ENCODE measurements at regions not wholly inside any gene's neighbourhood (a gene's known extent, or its start where the extent isn't known, plus 50 kb on each side); places are given as distances from the start of the nearest gene placed in this dataset.
"Not testable (repeated sequence)": the region's sequence is repeated elsewhere in the genome, so short reads cannot be mapped to it uniquely, and the experiment has no call there.

DNA sequence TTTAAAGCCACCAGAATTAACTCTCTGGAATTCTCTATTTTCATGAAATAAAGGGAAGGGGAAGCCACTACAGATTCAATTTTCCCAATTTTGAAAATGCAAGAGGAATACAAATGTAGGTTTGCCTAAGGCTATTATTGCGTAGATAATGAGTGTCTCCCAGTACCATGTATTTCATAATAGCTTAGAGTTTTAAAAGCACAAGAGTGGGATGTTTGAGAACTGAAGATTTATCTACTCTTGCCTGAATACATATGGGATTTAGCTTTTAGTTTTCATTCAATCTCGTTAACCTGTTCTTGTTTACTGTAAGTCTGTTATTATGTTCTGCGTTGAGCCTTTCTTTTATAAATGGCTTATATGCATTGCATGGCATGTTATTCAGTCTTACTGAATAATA, 795.1 kb downstream of the BRINP3 start:
- DNase-seq (ENCODE audit: low read depth in 4 of 4, low spot score in 2 of 4), result no peak

DNA sequence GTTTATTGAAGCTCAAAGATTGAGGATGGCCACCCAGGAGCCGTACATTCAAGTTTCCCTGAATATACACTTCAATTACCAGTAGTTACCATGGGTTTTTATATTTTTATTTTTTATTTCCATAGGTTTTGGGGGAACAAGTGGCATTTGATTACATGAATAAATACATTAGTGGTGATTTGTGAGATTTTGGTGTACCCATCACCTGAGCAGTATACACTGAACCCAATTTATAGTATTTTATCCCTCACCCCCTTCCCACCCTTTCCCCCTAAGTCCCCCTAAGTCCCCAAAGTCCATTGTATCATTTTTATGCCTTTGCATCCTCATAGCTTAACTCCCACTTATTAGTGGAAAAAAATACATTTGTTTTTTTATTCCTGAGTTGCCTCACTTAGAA, 791.4 kb downstream of the BRINP3 start:
- DNase-seq (ENCODE audit: low read depth in 4 of 4, low spot score in 2 of 4), result no peak

DNA sequence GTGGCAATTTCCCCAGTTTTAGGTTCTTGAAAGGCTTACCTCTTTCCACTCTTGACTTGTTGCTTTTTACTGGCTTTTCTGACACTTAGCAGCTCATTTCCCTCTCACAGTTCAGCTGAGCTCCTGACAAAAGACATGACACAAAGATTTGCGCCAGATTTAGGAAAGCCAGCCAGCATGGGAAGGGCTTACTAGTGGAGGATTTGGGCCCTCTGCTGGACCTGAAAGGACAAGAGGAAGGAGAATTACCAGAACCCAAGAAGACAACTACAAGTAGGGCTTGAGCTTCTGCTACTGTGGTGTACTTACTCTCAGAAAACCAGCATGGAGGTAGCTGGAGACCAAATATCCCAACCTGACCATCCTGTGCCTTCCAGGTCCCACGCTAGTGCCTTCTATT, 784.5 kb downstream of the BRINP3 start:
- no peak for DNase-seq (ENCODE audit: low read depth in 4 of 4, low spot score in 2 of 4)

DNA sequence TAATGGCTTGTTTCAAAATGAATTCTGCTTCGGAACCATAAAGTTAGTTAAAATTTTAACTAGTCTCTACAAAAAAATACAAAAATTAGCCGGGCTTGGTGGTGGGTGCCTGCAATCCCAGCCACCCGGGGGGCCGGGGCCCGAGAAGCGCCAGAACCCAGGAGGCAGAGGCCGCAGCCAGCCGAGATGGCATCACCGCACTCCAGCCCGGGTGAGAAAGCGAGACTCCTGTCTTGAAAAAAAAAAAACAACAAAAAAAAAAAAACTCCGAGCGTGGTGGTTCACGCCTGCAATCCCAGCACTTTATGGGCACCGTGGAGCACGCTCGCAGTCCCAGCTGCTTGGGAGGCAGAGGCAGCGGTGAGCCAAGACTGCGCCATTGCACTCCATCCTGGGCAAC, 781.4 kb downstream of the BRINP3 start:
- no peak for DNase-seq (ENCODE audit: low read depth in 4 of 4, low spot score in 2 of 4)

DNA sequence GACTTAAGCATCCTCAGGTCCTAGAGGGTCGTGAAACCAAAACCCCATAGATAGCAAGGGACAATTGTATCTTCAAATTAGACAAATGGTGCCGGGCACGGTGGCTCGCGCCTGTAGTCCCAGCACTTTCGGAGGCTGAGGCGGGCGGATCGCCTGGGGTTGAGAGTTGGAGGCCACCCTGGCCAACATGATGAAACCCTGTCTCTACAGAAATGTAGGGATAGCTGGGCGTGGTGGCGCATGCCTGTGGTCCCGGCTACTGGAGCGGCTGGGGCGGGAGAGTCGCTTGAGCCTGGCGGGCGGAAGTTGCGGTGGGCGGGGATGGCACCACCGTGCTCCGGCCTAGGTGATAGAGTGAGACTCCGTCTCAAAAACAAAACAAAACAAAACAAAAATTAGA, 780.6 kb downstream of the BRINP3 start:
- no peak for DNase-seq (ENCODE audit: low read depth in 4 of 4, low spot score in 2 of 4)

DNA sequence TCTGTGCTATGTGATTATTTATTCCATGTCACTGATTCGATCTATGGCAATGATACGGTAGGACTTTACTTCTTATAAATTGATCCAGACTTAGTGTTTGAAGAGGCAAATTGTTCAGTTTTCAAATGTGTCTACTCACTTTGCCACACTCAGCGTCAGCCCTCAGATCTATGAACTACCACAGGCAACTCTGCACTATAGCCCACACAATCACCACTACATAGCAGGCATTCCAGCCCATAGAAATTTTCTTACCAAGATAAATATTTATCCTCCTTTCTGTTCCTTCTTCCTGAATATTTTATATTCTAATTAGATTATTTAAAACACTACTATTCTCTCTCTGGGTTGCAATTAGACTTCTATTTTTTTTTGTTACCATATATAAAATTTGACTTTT, 776.1 kb downstream of the BRINP3 start:
- no peak for DNase-seq (ENCODE audit: low read depth in 4 of 4, low spot score in 2 of 4)

DNA sequence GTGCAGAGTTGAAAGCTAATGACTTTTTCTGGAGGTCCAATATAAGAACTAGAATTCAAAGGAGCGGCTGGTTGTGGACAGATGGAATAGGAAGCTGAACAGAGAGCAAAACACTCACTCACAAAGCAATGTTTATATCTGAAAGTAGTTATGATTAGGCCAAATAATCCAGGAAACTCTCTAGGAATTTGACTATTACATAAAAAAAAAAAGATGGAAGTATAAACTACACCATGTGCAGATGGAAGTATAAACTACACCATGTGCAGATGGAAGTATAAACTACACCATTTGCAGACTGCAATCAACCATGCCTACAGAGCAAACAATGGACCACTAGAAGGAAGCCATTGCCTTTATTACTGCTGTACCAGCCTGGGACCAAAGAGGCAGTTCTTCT, 771.1 kb downstream of the BRINP3 start:
- DNase-seq (ENCODE audit: low read depth in 4 of 4, low spot score in 2 of 4), result no peak

DNA sequence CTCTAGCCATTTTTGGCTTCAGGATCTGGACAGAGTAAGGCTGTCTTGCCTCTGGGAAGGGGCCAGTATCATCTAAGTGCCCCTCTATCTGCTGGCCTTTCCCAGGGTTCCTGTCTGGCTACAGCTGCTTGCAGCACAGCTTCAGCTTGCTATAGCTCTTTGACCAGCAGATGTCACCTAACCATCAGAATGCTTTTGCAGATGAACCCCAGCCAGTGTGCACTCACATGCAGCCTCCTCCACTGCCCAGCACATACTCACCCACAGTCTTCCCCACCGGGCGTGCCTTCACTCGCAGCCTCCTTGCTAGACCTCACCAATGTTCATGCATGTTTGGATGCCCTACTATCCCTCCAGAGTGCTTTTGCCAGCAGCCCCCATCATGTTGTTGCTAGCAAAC, 769.0 kb downstream of the BRINP3 start:
- DNase-seq (ENCODE audit: low read depth in 4 of 4, low spot score in 2 of 4), result no peak

DNA sequence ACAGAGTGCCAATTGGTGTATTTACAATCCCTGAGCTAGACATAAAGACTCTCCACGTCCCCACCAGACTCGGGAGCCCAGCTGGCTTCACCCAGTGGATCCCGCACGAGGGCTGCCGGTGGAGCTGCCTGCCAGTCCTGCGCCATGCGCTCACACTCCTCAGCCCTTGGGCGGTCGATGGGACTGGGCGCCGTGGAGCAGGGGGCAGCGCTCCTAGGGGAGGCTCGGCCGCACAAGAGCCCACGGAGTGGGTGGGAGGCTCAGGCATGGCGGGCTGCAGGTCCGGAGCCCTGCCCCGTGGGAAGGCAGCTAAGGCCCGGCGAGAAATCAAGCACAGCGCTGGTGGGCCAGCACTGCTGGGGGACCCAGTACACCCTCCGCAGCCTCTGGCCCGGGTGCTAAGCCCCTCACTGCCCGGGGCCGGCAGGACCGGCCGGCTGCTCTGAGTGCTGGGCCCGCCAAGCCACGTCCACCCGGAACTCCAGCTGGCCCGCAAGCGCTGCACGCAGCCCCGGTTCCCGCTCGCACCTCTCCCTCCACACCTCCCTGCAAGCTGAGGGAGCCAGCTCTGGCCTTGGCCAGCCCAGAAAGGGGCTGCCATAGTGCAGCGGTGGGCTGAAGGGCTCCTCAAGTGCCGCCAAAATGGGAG, 759.4 kb downstream of the BRINP3 start:
- not testable (repeated sequence) for DNase-seq (ENCODE audit: low read depth in 4 of 4, low spot score in 2 of 4)

DNA sequence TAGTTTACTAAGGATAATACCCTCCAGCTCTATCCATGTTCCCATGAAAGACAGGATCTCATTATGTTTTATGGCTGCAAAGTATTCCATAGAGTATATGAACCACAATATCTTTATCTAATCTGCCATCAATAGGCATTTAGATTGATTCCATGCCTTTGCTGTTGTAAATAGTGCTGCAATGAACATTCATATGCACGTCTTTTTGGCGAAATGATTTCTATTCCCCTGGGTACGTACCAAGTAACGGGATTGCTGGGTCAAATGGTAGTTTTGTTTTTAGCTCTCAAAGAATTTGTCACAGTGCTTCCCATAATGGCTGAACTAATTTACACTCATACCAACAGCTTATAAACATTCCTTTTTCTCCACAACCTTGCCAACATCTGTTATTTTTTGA, 750.9 kb downstream of the BRINP3 start:
- DNase-seq (ENCODE audit: low read depth in 4 of 4, low spot score in 2 of 4), result no peak

DNA sequence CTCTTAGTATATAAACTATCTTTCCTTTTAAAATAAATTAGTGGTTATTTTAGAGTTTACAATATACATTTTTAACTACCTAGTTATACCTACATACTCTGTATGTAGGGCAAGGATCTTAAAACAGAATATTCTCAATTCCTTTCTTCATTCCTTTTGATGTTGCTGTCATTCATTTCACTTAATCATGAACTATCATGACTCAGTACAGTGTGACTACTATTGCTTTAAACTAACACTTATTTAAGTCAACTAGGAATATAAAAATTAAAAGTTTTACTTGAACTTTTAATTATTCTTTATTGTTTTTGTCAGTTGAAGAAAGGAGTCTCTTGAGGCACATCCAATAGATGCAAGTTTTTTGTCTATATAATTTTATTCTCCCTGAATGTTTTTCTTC, 726.4 kb downstream of the BRINP3 start:
- DNase-seq (ENCODE audit: low read depth in 4 of 4, low spot score in 2 of 4), result no peak

DNA sequence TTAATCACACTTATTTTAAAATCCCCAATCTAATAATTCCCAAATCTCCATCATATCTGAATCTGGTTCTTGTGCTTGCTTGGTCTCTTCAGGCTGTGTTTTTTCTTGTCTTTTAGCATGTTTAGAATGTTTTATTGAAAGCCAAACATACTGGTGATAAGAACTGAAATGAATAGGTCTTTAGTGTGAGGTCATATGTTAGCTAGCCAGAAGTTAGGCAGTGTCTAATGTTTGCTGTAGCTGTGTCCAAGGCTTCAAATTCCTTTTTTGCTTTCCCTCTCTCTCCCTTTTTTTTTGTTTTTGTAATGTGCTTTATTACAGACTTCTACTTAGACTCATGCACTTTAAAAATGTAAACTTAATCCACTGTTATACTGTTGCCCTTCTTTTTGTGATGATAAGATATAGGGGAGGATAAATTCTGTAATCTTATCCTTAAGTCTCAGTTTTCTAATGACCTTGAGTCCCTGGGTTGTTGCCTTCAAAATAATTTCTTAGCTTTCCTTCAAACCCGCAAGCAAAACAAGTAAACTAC, 725.1 kb downstream of the BRINP3 start:
- no peak for DNase-seq (ENCODE audit: low read depth in 4 of 4, low spot score in 2 of 4)

DNA sequence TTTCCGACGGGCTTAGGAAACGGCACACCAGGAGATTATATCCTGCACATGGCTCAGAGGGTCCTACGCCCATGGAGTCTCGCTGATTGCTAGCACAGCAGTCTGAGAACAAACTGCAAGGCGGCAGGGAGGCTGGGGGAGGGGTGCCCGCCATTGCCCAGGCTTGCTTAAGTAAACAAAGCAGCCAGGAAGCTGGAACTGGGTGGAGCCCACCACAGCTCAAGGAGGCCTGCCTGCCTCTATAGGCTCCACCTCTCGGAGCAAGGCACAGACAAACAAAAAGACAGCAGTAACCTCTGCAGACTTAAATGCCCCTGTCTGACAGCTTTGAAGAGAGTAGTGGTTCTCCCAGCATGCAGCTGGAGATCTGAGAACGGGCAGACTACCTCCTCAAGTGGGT, 722.6 kb downstream of the BRINP3 start:
- DNase-seq (ENCODE audit: low read depth in 4 of 4, low spot score in 2 of 4), result not testable (repeated sequence)

DNA sequence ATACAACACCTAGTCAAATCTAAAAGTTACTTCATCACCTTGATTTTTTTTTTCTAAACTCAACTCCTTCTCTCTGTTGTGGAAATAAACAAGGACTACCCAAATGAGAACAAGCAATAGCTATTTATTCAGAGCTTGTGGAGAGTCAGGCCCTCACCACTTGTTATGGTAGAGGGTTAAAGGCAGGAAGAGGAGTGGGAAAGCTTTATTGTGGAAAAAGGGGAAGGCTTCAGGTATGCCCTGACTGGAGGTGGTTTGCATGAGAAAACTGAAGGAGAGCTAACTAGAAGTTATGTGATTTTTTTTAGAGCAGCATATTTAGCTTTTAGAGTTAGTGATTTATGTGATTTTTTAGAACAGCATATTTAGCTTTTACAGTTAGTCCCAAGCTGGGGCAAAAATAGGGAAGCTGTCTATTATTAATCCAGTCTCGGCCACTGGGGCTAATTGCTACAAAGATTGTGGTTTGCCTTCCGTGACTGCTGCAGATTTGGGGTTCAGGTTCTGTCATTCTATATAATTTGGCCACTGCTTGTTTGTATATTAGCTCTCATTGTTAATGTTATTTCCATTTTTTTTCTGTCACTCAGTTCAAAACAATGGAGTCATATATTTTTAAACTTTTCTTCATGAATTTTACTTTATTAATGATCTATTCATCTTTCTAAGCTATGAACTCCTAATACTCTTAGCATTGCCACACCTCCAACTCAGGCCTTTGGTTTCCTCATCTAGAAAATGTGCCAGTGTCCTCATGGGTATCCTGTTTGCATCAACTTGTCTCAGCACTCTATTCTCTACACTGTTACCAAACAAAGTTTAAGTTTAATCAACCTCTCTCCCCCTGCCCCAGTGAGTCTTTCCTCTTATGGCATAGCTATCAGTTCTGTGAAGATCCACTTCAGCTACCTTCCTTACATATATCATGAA, 713.0 kb downstream of the BRINP3 start:
- DNase-seq (ENCODE audit: low read depth in 4 of 4, low spot score in 2 of 4), result no peak

DNA sequence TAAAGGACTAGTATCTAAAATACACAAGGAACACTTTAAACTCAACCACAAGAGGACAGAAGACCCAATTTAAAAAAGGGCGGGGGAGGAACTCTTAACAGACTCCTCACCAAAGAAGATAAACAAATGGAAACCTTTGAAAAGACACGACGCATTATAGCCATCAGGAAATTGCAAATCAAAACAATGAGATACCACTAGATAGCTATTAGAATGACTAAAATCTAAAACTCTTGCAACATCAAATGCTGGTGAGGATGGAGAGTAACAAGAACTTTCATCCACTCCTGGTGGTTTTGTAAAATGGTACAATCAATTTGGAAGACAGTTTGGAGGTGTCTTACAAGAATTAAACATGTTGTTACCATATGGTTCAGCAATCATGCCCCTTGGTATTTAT, 708.2 kb downstream of the BRINP3 start:
- no peak for DNase-seq (ENCODE audit: low read depth in 4 of 4, low spot score in 2 of 4)

DNA sequence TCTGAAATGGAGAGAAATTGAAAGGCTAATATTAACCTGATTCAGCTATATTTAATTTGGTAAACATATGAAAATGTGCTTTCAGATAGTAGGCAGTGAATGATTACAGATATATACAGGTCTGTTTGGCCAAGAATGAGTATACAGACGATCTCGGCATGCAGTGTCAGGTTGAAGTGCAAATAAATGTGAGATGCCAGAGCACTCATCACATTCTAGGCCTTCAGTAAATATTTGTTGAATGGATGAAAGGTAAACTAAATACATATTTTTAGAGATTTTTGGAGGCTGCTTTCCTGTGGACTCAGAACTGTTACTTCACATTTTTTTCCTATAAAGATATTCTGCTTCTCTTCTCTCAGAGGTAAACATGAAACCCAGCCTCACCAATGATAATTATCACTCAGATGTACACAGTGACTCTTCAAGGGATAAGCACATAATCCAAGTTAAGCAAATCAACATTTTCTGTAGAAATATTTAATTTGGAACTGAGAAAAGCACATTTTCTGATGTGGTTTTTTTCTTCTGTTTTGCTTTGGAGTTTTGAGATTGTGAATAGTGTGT, 702.9 kb downstream of the BRINP3 start:
- DNase-seq (ENCODE audit: low read depth in 4 of 4, low spot score in 2 of 4), result no peak

DNA sequence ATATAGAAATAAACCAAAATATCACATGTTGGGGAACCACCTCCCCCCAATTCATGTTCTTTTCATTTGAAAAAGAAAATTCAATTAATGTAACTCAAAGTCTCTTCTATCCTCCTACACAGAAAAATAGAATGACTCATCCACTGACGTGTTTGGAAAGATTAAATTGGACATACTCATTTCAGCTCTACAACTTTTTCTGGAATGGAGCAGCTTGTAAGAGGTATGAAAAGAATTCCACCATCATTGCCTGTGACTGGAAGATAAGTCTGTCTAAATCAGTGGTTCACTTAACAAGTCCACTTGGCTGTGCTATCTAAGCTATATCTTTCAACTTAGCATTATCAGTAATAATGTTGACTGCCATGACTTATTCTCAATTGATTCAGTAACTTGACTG, 702.3 kb downstream of the BRINP3 start:
- no peak for DNase-seq (ENCODE audit: low read depth in 4 of 4, low spot score in 2 of 4)

DNA sequence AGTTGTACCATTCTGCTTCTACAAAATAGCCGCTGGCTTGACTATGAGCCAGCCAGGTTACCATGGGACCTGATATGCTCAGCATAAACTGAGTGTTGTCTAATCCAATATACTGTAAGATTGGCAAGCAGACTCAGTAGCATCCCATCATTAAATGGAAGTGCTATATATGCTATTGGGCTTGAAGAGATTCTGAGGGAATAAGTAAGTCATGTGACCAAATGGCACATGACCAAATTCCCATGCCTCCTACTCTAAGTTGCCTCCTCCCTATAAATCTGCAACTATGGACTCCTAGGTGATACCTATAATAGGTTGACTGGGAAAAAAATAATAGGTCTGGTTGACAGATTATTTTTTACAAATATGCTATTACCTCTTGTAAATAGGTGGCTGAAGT, 698.6 kb downstream of the BRINP3 start:
- DNase-seq (ENCODE audit: low read depth in 4 of 4, low spot score in 2 of 4), result no peak

DNA sequence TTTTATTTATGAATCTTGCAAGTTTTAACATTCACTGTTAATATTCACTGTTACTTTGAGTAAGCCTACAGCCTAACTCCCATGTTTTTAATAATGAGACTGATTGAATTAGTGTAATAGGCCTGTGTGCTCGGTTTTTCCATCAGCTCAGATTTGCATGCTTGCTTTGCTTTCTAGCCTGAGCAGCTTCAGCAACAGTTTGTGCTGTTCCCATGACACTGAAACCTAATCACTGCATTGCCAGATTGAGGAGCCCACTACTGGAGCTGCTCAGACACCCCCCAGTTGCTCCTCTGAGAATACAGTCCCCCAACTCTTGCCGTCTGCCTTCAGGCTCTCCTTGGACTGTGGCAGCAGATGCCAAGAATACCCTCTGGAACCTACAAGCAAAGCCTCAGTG, 695.4 kb downstream of the BRINP3 start:
- no peak for DNase-seq (ENCODE audit: low read depth in 4 of 4, low spot score in 2 of 4)

DNA sequence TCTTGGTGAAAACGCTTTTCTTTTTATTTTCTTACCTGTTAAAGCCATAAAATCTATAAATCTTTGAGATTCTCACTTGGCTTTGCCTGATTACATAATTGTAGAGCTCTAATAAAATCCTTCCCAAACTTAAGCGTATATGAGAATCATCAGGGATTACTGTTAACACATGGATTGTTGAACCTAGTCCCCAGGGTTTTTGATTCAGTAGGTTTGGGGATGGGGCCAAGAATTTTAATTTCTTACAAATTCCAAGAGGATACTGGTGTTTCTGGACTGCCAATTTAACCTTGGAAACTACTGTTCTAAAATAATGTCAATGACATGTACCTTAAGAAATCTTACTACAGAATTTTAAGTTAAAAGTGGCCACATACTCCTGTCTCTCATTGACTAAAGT, 694.2 kb downstream of the BRINP3 start:
- DNase-seq (ENCODE audit: low read depth in 4 of 4, low spot score in 2 of 4), result no peak

DNA sequence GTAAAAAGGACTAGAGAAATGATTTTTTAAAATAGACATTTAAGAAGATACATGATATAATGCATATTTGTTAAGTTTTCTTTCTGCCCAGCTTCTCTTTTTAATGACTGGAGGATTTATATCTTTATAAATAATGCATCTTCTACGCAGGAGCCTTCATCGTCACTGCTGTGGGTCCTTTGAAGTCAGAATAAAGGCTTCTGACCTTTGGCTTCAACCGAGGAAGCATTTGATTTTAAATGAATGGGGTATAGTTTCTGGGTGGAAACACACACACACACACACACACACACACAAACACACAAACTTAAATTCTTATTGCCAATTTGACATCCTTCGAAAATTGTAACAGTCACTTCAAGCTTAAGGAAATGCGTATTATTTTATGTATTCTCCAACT, 690.9 kb downstream of the BRINP3 start:
- no peak for DNase-seq (ENCODE audit: low read depth in 4 of 4, low spot score in 2 of 4)

DNA sequence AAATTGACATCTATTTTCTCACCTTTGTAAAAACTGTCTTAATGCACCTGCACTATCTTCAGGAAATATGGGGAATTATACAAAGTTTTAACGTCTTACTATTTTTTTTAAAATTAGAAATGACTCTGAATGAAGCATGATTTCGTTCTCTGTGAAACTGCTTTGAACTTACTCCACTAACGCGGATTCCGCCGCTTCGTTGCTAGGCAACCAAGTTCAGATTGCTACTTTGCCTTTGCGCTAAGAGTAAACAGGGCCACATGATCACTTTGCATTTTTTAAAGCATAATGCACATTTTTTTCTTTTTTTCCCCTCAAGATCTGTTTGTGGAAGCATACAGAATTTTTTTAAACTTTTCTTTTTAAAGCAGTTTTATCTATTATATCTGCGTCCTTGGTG, 690.5 kb downstream of the BRINP3 start:
- DNase-seq (ENCODE audit: low read depth in 4 of 4, low spot score in 2 of 4), result peak in 1 of 4 donors; percentile 5
